HCT116 (cell line): ENCODE measurements at regions not wholly inside any gene's neighbourhood (a gene's known extent, or its start where the extent isn't known, plus 50 kb on each side); places are given as distances from the start of the nearest gene placed in this dataset.

ENCODE experiments used
- ATAC-seq: fragments of 200-7000 bp; cut with Tn5 transposase; 2 replicates; pipeline ENCODE4 v1.9.1; 2020; ENCODE audit warnings: mild to moderate bottlenecking, moderate library complexity
- BruUV-seq: library from RNA; stranded (reverse); fragments of 400-500 nt; replicated peaks from 2 replicates; lab custom pipeline; 2021; lab: Mats Ljungman, UMichigan
- CTCF ChIA-PET: fragments of 300-600 bp; sonication (Branson Sonifier 250); formaldehyde crosslinking; loops from one replicate; lab custom pipeline; 2021; ENCODE audit warnings: antibody characterized with exemption; lab: Charles Lee
- POLR2A ChIA-PET: fragments of 300-600, 350-600 bp; sonication (Branson Sonifier 250); formaldehyde crosslinking; loops from one replicate; lab custom pipeline; 2021; ENCODE audit warnings: antibody characterized with exemption; lab: Charles Lee
- RAD21 ChIA-PET, 2 experiments: fragments of 300-600 bp; sonication (Branson Sonifier 250); formaldehyde crosslinking; loops; one replicate each; lab custom pipeline; 2023; ENCODE audit warnings: low total read pairs in 2 of 2; ENCODE audit not compliant: uncharacterized antibody in 2 of 2, unreplicated experiment in 2 of 2, low non-redundant PET in 1 of 2; lab: Charles Lee
- DNase-seq: peaks from one replicate; pipeline ENCODE4 v3.0.0-alpha.2; 2010; ENCODE audit warnings: low read depth, low spot score
- H2AFZ ChIP-seq: fragments of 200-600 bp; shearing (Covaris generic), sonication (generic); 2 replicates; pipeline ENCODE4 v1.6.1; 2017; ENCODE audit warnings: low read depth, mixed run types, mixed read lengths, antibody characterized with exemption, low read length; ENCODE audit not compliant: poor library complexity, severe bottlenecking
- H3K27ac ChIP-seq: 2 replicates; pipeline ENCODE4 v1.5.1; 2012; ENCODE audit warnings: low read depth, low read length
- H3K27me3 ChIP-seq: fragments of 200-600 bp; sonication (generic); 2 replicates; pipeline ENCODE4 v1.6.1; 2016; ENCODE audit warnings: mixed run types, low read length, mixed read lengths; ENCODE audit not compliant: insufficient read depth
- H3K36me3 ChIP-seq, 2 experiments: fragments of 200-500 bp in 1 of 2; fragments of 200-600 bp in 1 of 2; sonication (Bioruptor generic) in 1 of 2; sonication (generic) in 1 of 2; 2 replicates each; pipeline versions ENCODE4 v1.5.1 to v1.6.1; 2014 to 2016; ENCODE audit warnings: low read length in 2 of 2, inconsistent platforms in 1 of 2, mixed read lengths in 1 of 2, mixed run types in 1 of 2; ENCODE audit not compliant: insufficient read depth in 2 of 2, control insufficient read depth in 1 of 2
- H3K4me1 ChIP-seq, 2 experiments: fragments of 200-600 bp in 1 of 2; sonication (generic) in 1 of 2; 2 replicates each; pipeline versions ENCODE4 v1.5.1 to v1.6.1; 2012 to 2017; ENCODE audit warnings: low read length in 2 of 2, inconsistent platforms in 1 of 2, mild to moderate bottlenecking in 1 of 2, mixed read lengths in 1 of 2, mixed run types in 1 of 2, moderate library complexity in 1 of 2; ENCODE audit not compliant: insufficient read depth in 2 of 2, control insufficient read depth in 1 of 2
- H3K4me2 ChIP-seq: fragments of 200-600 bp; sonication (generic); 2 replicates; pipeline ENCODE4 v1.6.1; 2017; ENCODE audit warnings: mixed run types, low read length, mixed read lengths
- H3K4me3 ChIP-seq, 2 experiments: fragments of 200-600 bp in 1 of 2; sonication (generic) in 1 of 2; replicated peaks in 1 of 2; 2 replicates each; pipeline ENCODE4 v1.5.1; 2011 to 2016; ENCODE audit warnings: low read length in 2 of 2, control low read depth in 1 of 2, low read depth in 1 of 2, mild to moderate bottlenecking in 1 of 2, mixed read lengths in 1 of 2, mixed run types in 1 of 2
- H3K79me2 ChIP-seq: fragments of 200-600 bp; sonication (generic); 2 replicates; pipeline ENCODE4 v1.6.1; 2017; ENCODE audit warnings: mild to moderate bottlenecking, mixed run types, low read length, moderate library complexity, mixed read lengths; ENCODE audit not compliant: insufficient read depth
- H3K9ac ChIP-seq: fragments of 200-600 bp; sonication (generic); 2 replicates; pipeline ENCODE4 v1.6.1; 2016; ENCODE audit warnings: low read length, mixed read lengths
- H3K9me2 ChIP-seq: fragments of 200-600 bp; sonication (generic), shearing (Covaris generic); 2 replicates; pipeline ENCODE4 v1.6.1; 2017; ENCODE audit warnings: mixed run types, mild to moderate bottlenecking, moderate library complexity; ENCODE audit not compliant: insufficient read depth
- H3K9me3 ChIP-seq, 2 experiments: fragments of 200-500 bp in 1 of 2; fragments of 200-600 bp in 1 of 2; sonication (Bioruptor generic) in 1 of 2; sonication (generic) in 1 of 2; 2 replicates each; pipeline ENCODE4 v1.6.1; 2014 to 2017; ENCODE audit warnings: low read length in 2 of 2, mixed read lengths in 2 of 2, inconsistent platforms in 1 of 2, low read depth in 1 of 2, mild to moderate bottlenecking in 1 of 2, mixed run types in 1 of 2, moderate library complexity in 1 of 2; ENCODE audit not compliant: control insufficient read depth in 1 of 2, insufficient read depth in 1 of 2
- H4K20me1 ChIP-seq: fragments of 200-600 bp; sonication (generic), shearing (Covaris generic); 2 replicates; pipeline ENCODE4 v1.6.1; 2017; ENCODE audit warnings: mixed run types, mild to moderate bottlenecking, moderate library complexity; ENCODE audit not compliant: insufficient read depth
- CBX3 ChIP-seq: IDR thresholded peaks from 2 replicates; pipeline ENCODE4 v1.6.1; 2012; ENCODE audit warnings: low read depth
- ELF1 ChIP-seq: IDR thresholded peaks from 2 replicates; pipeline ENCODE4 v1.6.1; 2012; ENCODE audit warnings: low read depth, borderline replicate concordance
- FOSL1 ChIP-seq: IDR thresholded peaks from 2 replicates; pipeline ENCODE4 v1.6.1; 2012; ENCODE audit warnings: low read depth
- MAX ChIP-seq: IDR thresholded peaks from 2 replicates; pipeline ENCODE4 v1.6.1; 2012
- POLR2A ChIP-seq: IDR thresholded peaks from 2 replicates; pipeline ENCODE4 v1.7.0; 2011; ENCODE audit warnings: borderline replicate concordance; ENCODE audit not compliant: insufficient read depth, insufficient read length; ENCODE audit errors: extremely low read depth
- POLR2AphosphoS5 ChIP-seq: IDR thresholded peaks from 2 replicates; pipeline ENCODE4 v1.6.1; 2011; ENCODE audit warnings: mild to moderate bottlenecking, low read depth, low read length, moderate library complexity
- REST ChIP-seq: IDR thresholded peaks from 2 replicates; pipeline ENCODE4 v1.6.1; 2012; ENCODE audit warnings: low read depth
- SIN3A ChIP-seq: IDR thresholded peaks from 2 replicates; pipeline ENCODE4 v1.6.1; 2012; ENCODE audit warnings: low read depth
- SRF ChIP-seq: IDR thresholded peaks from 2 replicates; pipeline ENCODE4 v1.6.1; 2012; ENCODE audit warnings: low read depth
- TCF7L2 ChIP-seq: IDR thresholded peaks from 2 replicates; pipeline ENCODE4 v1.7.0; 2011; ENCODE audit warnings: borderline replicate concordance, inconsistent platforms; ENCODE audit not compliant: insufficient read depth, insufficient read length; ENCODE audit errors: extremely low read depth
- YY1 ChIP-seq: IDR thresholded peaks from 2 replicates; pipeline ENCODE4 v1.6.1; 2011; ENCODE audit warnings: low read length, low read depth, moderate library complexity, mild to moderate bottlenecking; ENCODE audit not compliant: insufficient replicate concordance; ENCODE audit errors: extremely low read depth
- ZNF274 ChIP-seq: fragments of 200-500 bp; sonication (Bioruptor generic); IDR thresholded peaks from 2 replicates; pipeline ENCODE4 v1.6.1; 2014; ENCODE audit warnings: mild to moderate bottlenecking, low read depth, low read length, inconsistent platforms
- intact Hi-C: fragments of 100-400 bp; cut with micrococcal nuclease; formaldehyde crosslinking; loops from 2 replicates; pipeline ENCODE4 v1.10.0; 2022

DNA sequence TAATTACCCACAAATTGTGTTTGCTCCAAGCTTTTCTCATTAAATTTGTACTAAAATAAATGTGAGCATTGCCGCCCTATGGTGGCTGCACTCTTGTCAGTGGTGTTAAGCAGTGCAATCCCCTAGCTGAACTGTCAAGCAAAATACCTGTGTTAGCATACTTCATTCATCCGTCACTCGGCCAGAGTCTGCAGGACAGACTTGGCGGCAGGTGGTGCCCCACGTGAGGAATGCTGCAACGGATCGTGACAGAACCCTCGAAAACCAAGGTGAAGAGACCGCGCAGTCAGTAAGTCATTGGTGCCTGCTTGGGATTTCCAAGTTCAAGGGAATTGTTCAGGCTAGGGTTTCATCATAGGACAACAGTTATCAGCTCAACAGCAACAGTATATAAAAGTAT lies 1592.1 kb upstream of the TENM4 start:
- TF ChIP-seq POLR2A (no peak), POLR2AphosphoS5 (no peak), SIN3A (no peak), FOSL1 (no peak), ELF1 (no peak), CBX3 (no peak), TCF7L2 (no peak), REST (no peak), ZNF274 (no peak), YY1 (no peak), SRF (no peak), MAX (no peak)
- POLR2A ChIA-PET, result no interaction called here
- no peaks in the 10 kb centered on the region for H3K79me2 ChIP-seq
- no peaks in the 10 kb centered on the region for H3K9me2 ChIP-seq
- H3K27me3 ChIP-seq, result no peaks in the 10 kb centered on the region
- no peaks in the 10 kb centered on the region for H3K36me3 ChIP-seq
- CTCF ChIA-PET, result no interaction called here
- H3K4me3 ChIP-seq, result no peak overlapping the region
- intact Hi-C loops, result no loop called here
- ATAC-seq (no peak), DNase-seq (no peak)
- H3K4me2 ChIP-seq, result no peak overlapping the region
- BruUV-seq, result no TSS peak
- H3K9ac ChIP-seq, result no peak overlapping the region
- no peaks in the 10 kb centered on the region for H3K4me1 ChIP-seq
- H3K9me3 ChIP-seq, result peaks cover 4 to 18% of the 10 kb centered on the region in 2 experiments; a peak in 2 of 4 replicates
- RAD21 ChIA-PET, result no interaction called here
- no peak overlapping the region for H2AFZ ChIP-seq
- H4K20me1 ChIP-seq, result no peaks in the 10 kb centered on the region
- no peak overlapping the region for H3K27ac ChIP-seq
